Gastrocnemius medialis (tissue), 4 donors: ENCODE measurements at regions not wholly inside any gene's neighbourhood (a gene's known extent, or its start where the extent isn't known, plus 50 kb on each side); places are given as distances from the start of the nearest gene placed in this dataset.

Experiments used
- ATAC-seq, 2 donors: fragments of 150-250 bp; one replicate each; pipeline ENCODE4 v1.9.1; 2016
- DNase-seq, 2 donors: peaks; one replicate each; pipeline ENCODE4 v3.0.0-alpha.2; 2019
- H3K27ac ChIP-seq, 4 donors: fragments of 200-600 bp; sonication (generic); 1 replicate in 1 of 4; 2 replicates in 3 of 4; pipeline ENCODE4 v1.5.1; 2016 to 2018; ENCODE audit warnings: mild to moderate bottlenecking in 2 of 4, moderate library complexity in 1 of 4
- H3K27me3 ChIP-seq, 3 donors: fragments of 200-600 bp; sonication (generic) in 2 of 3; 1 replicate in 1 of 3; 2 replicates in 2 of 3; pipeline versions ENCODE4 v1.5.1 to v1.6.0; 2016 to 2019; ENCODE audit warnings: mild to moderate bottlenecking in 1 of 3, moderate library complexity in 1 of 3
- H3K36me3 ChIP-seq, 2 donors: fragments of 200-600 bp; sonication (generic) in 1 of 2; one replicate each; pipeline ENCODE4 v1.5.1; 2017 to 2018
- H3K4me1 ChIP-seq, 2 donors: fragments of 200-600 bp; sonication (generic) in 1 of 2; one replicate each; pipeline ENCODE4 v1.5.1; 2016 to 2017; ENCODE audit warnings: mild to moderate bottlenecking in 2 of 2
- H3K4me3 ChIP-seq, 4 donors: fragments of 200-600 bp; sonication (generic) in 3 of 4; 1 replicate in 1 of 4; 2 replicates in 3 of 4; pipeline ENCODE4 v1.5.1; 2016 to 2019; ENCODE audit warnings: mild to moderate bottlenecking in 2 of 4
- H3K9me3 ChIP-seq, 3 donors: fragments of 200-600 bp; sonication (generic) in 2 of 3; 1 replicate in 1 of 3; 2 replicates in 2 of 3; pipeline ENCODE4 v1.5.1; 2016 to 2019
- POLR2A ChIP-seq, 2 donors: fragments of 450-650 bp; IDR thresholded peaks; one replicate each; pipeline ENCODE4 v1.6.1; 2017; ENCODE audit warnings: antibody characterized with exemption in 2 of 2, mild to moderate bottlenecking in 2 of 2, moderate library complexity in 2 of 2
- in situ Hi-C, 4 donors: fragments of 200-750 bp; cut with MboI; loops; one replicate each; pipeline versions ENCODE4 v1.15.0 to v1.8.0; 2017; ENCODE audit warnings: low sequenced_read_pairs in 4 of 4
- intact Hi-C: fragments of 100-400 bp; cut with DNase I; formaldehyde crosslinking; loops from one replicate; pipeline ENCODE4 v1.15.1; 2023; ENCODE audit warnings: low total_unique reads
- TF ChIP-seq, protein P1 (sequence below), 5 experiments: fragments of 450-650 bp in 3 of 5; fragments of 200-600 bp in 2 of 5; sonication (generic) in 2 of 5; IDR thresholded peaks in 4 of 5; conservative IDR thresholded peaks in 1 of 5; 1 replicate in 4 of 5; 2 replicates in 1 of 5; pipeline ENCODE4 v1.5.1; 2016 to 2019; ENCODE audit warnings: antibody characterized with exemption in 5 of 5, mild to moderate bottlenecking in 3 of 5, moderate library complexity in 3 of 5

DNA sequence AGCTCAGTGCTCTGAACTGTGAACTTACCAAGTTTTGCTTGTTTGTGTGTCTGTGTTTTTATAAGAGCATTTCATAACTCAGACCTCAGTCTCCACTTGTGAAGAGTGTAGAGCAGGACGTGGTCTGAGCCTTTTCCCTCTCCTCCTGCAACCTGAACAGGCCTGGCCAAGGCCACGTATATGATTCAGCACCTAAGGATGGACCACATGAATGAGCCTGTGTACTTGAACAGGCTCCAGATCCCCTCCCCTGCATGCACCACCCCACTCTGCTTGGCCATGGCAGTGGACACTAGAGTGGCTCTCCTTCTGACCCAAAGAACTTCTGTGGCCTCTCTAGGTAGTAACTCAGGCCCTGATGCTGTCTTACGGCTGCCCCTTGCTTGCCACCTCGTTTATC is 125.9 kb upstream of the FSTL4 start:
- TF ChIP-seq, protein P1, sequence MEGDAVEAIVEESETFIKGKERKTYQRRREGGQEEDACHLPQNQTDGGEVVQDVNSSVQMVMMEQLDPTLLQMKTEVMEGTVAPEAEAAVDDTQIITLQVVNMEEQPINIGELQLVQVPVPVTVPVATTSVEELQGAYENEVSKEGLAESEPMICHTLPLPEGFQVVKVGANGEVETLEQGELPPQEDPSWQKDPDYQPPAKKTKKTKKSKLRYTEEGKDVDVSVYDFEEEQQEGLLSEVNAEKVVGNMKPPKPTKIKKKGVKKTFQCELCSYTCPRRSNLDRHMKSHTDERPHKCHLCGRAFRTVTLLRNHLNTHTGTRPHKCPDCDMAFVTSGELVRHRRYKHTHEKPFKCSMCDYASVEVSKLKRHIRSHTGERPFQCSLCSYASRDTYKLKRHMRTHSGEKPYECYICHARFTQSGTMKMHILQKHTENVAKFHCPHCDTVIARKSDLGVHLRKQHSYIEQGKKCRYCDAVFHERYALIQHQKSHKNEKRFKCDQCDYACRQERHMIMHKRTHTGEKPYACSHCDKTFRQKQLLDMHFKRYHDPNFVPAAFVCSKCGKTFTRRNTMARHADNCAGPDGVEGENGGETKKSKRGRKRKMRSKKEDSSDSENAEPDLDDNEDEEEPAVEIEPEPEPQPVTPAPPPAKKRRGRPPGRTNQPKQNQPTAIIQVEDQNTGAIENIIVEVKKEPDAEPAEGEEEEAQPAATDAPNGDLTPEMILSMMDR (IDR thresholded peaks at IDR 0.05 in 4 of 5, conservative IDR thresholded peaks at IDR 0.05 in 1 of 5): no peak
- TF ChIP-seq POLR2A (IDR thresholded peaks at IDR 0.05): no peak
- in situ Hi-C loops (no loop called here), intact Hi-C loops (no loop called here)
- no peaks in the 10 kb centered on the region for H3K9me3 ChIP-seq
- ATAC-seq: no peak
- H3K4me1 ChIP-seq: no peaks in the 10 kb centered on the region
- H3K36me3 ChIP-seq: no peaks in the 10 kb centered on the region
- no peak overlapping the region for H3K27ac ChIP-seq
- no peaks in the 10 kb centered on the region for H3K27me3 ChIP-seq
- no peak overlapping the region for H3K4me3 ChIP-seq
- DNase-seq: no peak

DNA sequence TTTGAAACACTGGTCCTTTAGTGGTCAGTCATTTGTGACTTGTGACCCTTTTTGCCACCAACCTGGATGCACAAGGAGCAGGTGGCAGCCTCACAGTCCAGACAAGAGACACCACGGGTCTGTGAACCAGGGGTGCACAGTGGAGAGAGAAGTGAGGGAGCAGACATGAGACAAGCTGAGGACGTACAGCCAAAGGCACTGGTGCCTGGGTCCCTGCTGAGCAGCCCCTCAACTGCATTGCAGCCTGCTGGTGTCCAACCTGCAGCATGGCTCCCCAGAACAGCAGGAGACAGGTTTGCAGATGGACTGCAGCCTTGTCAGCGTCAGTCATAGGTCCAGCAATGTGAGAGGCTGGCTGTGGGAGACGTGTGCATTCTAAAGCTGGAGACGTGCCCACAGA is 124.2 kb upstream of the FSTL4 start:
- no peaks in the 10 kb centered on the region for H3K9me3 ChIP-seq
- intact Hi-C loops (no loop called here), in situ Hi-C loops (no loop called here)
- H3K27ac ChIP-seq: no peak overlapping the region
- ATAC-seq (no peak), DNase-seq (no peak)
- no peaks in the 10 kb centered on the region for H3K4me1 ChIP-seq
- TF ChIP-seq, protein P1 (IDR thresholded peaks at IDR 0.05 in 4 of 5, conservative IDR thresholded peaks at IDR 0.05 in 1 of 5): no peak
- no peak for TF ChIP-seq POLR2A (IDR thresholded peaks at IDR 0.05)
- H3K4me3 ChIP-seq: no peak overlapping the region
- no peaks in the 10 kb centered on the region for H3K27me3 ChIP-seq
- H3K36me3 ChIP-seq: no peaks in the 10 kb centered on the region

DNA sequence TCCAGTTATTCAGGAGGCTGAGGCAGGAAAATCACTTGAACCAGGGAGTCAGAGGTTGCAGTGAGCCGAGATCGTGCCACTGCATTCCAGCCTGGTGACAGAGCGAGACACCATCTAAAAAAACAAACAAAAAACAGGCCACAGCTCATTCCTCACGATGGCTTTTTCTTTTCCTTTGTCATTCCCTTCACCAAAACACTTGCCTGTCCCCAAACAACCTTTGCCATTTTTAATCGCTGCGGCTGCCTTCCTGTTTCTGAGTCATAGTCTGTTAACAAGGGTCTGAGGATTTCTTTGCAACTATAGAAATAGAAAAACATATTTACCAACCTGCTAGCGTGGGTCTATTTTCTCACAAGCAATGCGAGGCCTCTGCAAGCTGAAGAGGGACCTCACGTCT is 123.0 kb upstream of the FSTL4 start:
- TF ChIP-seq POLR2A (IDR thresholded peaks at IDR 0.05): no peak
- TF ChIP-seq, protein P1 (IDR thresholded peaks at IDR 0.05 in 4 of 5, conservative IDR thresholded peaks at IDR 0.05 in 1 of 5): no peak
- H3K9me3 ChIP-seq: no peaks in the 10 kb centered on the region
- H3K27me3 ChIP-seq: no peaks in the 10 kb centered on the region
- no peak for DNase-seq
- intact Hi-C loops (no loop called here), in situ Hi-C loops (no loop called here)
- H3K36me3 ChIP-seq: no peaks in the 10 kb centered on the region
- no peak overlapping the region for H3K27ac ChIP-seq
- no peak for ATAC-seq
- H3K4me3 ChIP-seq: no peak overlapping the region
- no peaks in the 10 kb centered on the region for H3K4me1 ChIP-seq

DNA sequence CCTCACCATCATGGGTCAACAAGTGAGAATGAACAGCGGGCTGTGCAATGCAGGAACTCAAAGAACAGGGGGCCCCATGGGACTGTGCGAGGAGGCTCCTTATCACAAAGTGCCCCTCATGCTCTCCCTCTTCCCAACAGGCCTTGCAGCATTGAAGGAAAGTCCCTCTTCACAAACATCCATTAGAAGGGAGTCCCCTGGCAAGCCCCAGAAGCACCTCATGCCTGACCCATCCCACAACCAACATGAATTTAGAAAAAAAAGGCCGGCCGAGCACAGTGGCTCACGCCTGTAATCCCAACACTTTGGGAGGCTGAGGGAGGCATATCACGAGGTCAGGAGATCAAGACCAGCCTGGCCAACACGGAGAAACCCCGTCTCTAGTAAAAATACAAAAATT is 122.6 kb upstream of the FSTL4 start:
- H3K36me3 ChIP-seq: no peaks in the 10 kb centered on the region
- H3K27ac ChIP-seq: no peak overlapping the region
- ATAC-seq: no peak
- H3K4me1 ChIP-seq: no peaks in the 10 kb centered on the region
- intact Hi-C loops (no loop called here), in situ Hi-C loops (no loop called here)
- no peak for DNase-seq
- H3K27me3 ChIP-seq: no peaks in the 10 kb centered on the region
- H3K4me3 ChIP-seq: no peak overlapping the region
- H3K9me3 ChIP-seq: no peaks in the 10 kb centered on the region
- no peak for TF ChIP-seq POLR2A (IDR thresholded peaks at IDR 0.05)
- TF ChIP-seq, protein P1 (IDR thresholded peaks at IDR 0.05 in 4 of 5, conservative IDR thresholded peaks at IDR 0.05 in 1 of 5): no peak

DNA sequence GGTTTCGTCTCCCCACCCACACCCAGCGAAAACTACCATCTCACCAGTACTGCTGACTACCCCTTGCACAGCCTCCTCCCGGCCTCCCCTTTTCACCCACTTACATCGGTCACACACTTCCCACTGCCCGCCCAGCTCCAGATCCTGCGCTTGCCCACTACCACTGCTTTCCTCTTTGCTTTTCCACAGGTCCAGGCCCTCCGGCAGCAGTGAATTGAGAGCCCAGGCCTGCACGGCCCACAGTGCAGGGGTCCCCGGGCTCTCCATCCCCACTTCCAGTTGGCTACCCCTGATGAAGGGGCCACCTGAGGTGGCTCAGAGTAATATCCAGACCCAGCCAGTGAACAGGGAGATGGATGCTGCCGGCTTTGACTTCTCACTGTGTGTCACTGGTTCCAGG is 120.2 kb upstream of the FSTL4 start:
- intact Hi-C loops (no loop called here), in situ Hi-C loops (no loop called here)
- Histone ChIP-seq H3K27ac (no peak overlapping the region), H3K9me3 (no peaks in the 10 kb centered on the region), H3K36me3 (no peaks in the 10 kb centered on the region), H3K4me1 (no peaks in the 10 kb centered on the region), H3K4me3 (no peak overlapping the region), H3K27me3 (no peaks in the 10 kb centered on the region)
- DNase-seq (no peak), ATAC-seq (no peak)
- TF ChIP-seq, protein P1 (IDR thresholded peaks at IDR 0.05 in 4 of 5, conservative IDR thresholded peaks at IDR 0.05 in 1 of 5): no peak
- TF ChIP-seq POLR2A (IDR thresholded peaks at IDR 0.05): no peak
